K562 (cell line): ENCODE measurements at regions not wholly inside any gene's neighbourhood (a gene's known extent, or its start where the extent isn't known, plus 50 kb on each side); places are given as distances from the start of the nearest gene placed in this dataset.
A peak's percentile ranks its signal among the peaks of the same experiment; 100 is the strongest.

Source experiments
- ATAC-seq: fragments of 200-7000 bp; cut with Tn5 transposase; 3 replicates; pipeline ENCODE4 v1.9.1; 2020; ENCODE audit warnings: moderate library complexity
- BruUV-seq: library from RNA; stranded (reverse); fragments of 400-500 nt; replicated peaks from 2 replicates; lab custom pipeline; 2021; lab: Mats Ljungman, UMichigan
- CTCF ChIA-PET: fragments of 300-600 bp; formaldehyde crosslinking; extraction: SDS; loops from one replicate; lab custom pipeline; 2021; ENCODE audit warnings: low intra/inter-chr PET ratio; lab: Yijun Ruan, JAX
- POLR2A ChIA-PET: fragments of 300-600, 350-650 bp; sonication (Branson Sonifier 250); formaldehyde crosslinking; extraction: SDS; loops from one replicate; lab custom pipeline; 2021; ENCODE audit warnings: antibody characterized with exemption, inconsistent platforms; lab: Yijun Ruan, JAX
- DNase-seq, 4 experiments: peaks; one replicate each; pipeline versions ENCODE4 v3.0.0 to v3.0.0-alpha.2; 2011 to 2018; ENCODE audit warnings: low spot score in 3 of 4, mixed read lengths in 3 of 4; ENCODE audit errors: extremely low read depth in 1 of 4
- FAIRE-seq: peaks from 2 replicates; lab custom pipeline; 2011; peaks lifted over from hg19 to GRCh38; lab: Jason Lieb, UNC
- H2AFZ ChIP-seq: 2 replicates; pipeline ENCODE4 v1.6.0; 2011; ENCODE audit warnings: low read depth, low read length, control low read depth, inconsistent platforms
- H3K27ac ChIP-seq: fragments of 200-600 bp; 3 replicates; pipeline ENCODE4 v1.8.0; 2011; ENCODE audit warnings: low read depth, mild to moderate bottlenecking, control low read depth, inconsistent platforms, low read length, moderate library complexity, mixed read lengths; ENCODE audit errors: extremely low read depth
- H3K27me3 ChIP-seq, 2 experiments: fragments of 300-600 bp in 1 of 2; 2 replicates in 1 of 2; 3 replicates in 1 of 2; pipeline versions ENCODE4 v1.6.0 to v1.8.0; 2011; ENCODE audit warnings: inconsistent platforms in 2 of 2, low read length in 2 of 2, mild to moderate bottlenecking in 1 of 2, mixed read lengths in 1 of 2, moderate library complexity in 1 of 2; ENCODE audit not compliant: control insufficient read depth in 2 of 2, insufficient read depth in 2 of 2
- H3K36me3 ChIP-seq: fragments of 300-600 bp; 3 replicates; pipeline ENCODE4 v1.8.0; 2011; ENCODE audit warnings: mild to moderate bottlenecking, low read length, inconsistent platforms; ENCODE audit not compliant: control insufficient read depth, insufficient read depth
- H3K4me1 ChIP-seq, 2 experiments: fragments of 200-600 bp in 1 of 2; replicated peaks in 1 of 2; 2 replicates in 1 of 2; 3 replicates in 1 of 2; pipeline versions ENCODE4 v1.5.1 to v1.8.0; 2011; ENCODE audit warnings: inconsistent platforms in 2 of 2, low read length in 2 of 2, mild to moderate bottlenecking in 1 of 2, mixed read lengths in 1 of 2, moderate library complexity in 1 of 2; ENCODE audit not compliant: control insufficient read depth in 2 of 2, insufficient read depth in 2 of 2
- H3K4me2 ChIP-seq: 2 replicates; pipeline ENCODE4 v1.6.1; 2011; ENCODE audit warnings: low read length, control low read depth, inconsistent platforms, mixed read lengths; ENCODE audit not compliant: insufficient read depth
- H3K4me3 ChIP-seq: fragments of 200-600 bp; sonication (generic), shearing (Covaris generic); 2 replicates; pipeline ENCODE4 v1.5.1; 2016; ENCODE audit warnings: control low read depth, inconsistent platforms
- H3K79me2 ChIP-seq: fragments of 200-600 bp; 3 replicates; pipeline ENCODE4 v1.8.0; 2011; ENCODE audit warnings: low read length, inconsistent platforms; ENCODE audit not compliant: control insufficient read depth, insufficient read depth
- H3K9ac ChIP-seq, 2 experiments: 2 replicates each; pipeline versions ENCODE4 v1.6.0 to v1.6.1; 2011; ENCODE audit warnings: low read depth in 2 of 2, low read length in 2 of 2, control low read depth in 1 of 2, inconsistent platforms in 1 of 2, mild to moderate bottlenecking in 1 of 2, mixed read lengths in 1 of 2; ENCODE audit not compliant: insufficient read depth in 1 of 2
- H3K9me1 ChIP-seq: one replicate; pipeline ENCODE4 v1.6.0; 2011; ENCODE audit warnings: inconsistent platforms, mild to moderate bottlenecking, low read length, moderate library complexity; ENCODE audit not compliant: control insufficient read depth, insufficient read depth
- H3K9me3 ChIP-seq: replicated peaks from 2 replicates; pipeline ENCODE4 v1.5.1; 2011; ENCODE audit warnings: low read depth, low read length, inconsistent platforms; ENCODE audit not compliant: control insufficient read depth, insufficient read depth
- H4K20me1 ChIP-seq: replicated peaks from 2 replicates; pipeline ENCODE4 v1.6.1; 2011; ENCODE audit warnings: low read length, inconsistent platforms, mixed read lengths; ENCODE audit not compliant: control insufficient read depth, insufficient read depth
- CBX3 ChIP-seq, 2 experiments: IDR thresholded peaks; 1 replicate in 1 of 2; 2 replicates in 1 of 2; pipeline ENCODE4 v1.6.1; 2012; ENCODE audit warnings: inconsistent platforms in 2 of 2, low read length in 2 of 2, borderline replicate concordance in 1 of 2, control low read depth in 1 of 2
- CBX5 ChIP-seq: IDR thresholded peaks from 2 replicates; pipeline ENCODE4 v1.6.1; 2014; ENCODE audit warnings: low read depth, borderline replicate concordance
- KAT8 ChIP-seq: fragments of 450-650 bp; IDR thresholded peaks from 2 replicates; pipeline ENCODE4 v1.6.1; 2016; ENCODE audit warnings: low read depth, mild to moderate bottlenecking
- NFIC ChIP-seq: fragments of 450-650 bp; IDR thresholded peaks from 2 replicates; pipeline ENCODE4 v1.6.1; 2017; ENCODE audit warnings: mild to moderate bottlenecking, inconsistent platforms
- SMARCC2 ChIP-seq: fragments of 450-650 bp; IDR thresholded peaks from 2 replicates; pipeline ENCODE4 v1.6.1; 2017; ENCODE audit warnings: antibody characterized with exemption, moderate library complexity, mild to moderate bottlenecking, low read depth
- ZNF830 ChIP-seq: fragments of 250-450 bp; sonication (Bioruptor Pico); IDR thresholded peaks from 2 replicates; pipeline ENCODE4 v1.5.0; 2021; ENCODE audit warnings: mild to moderate bottlenecking
- WGBS: fragments of 100-300 bp; shearing (Covaris generic); methylation state at CpG from one replicate; pipeline ENCODE4 v1.1.6; 2016; ENCODE audit warnings: low coverage, mixed read lengths; ENCODE audit not compliant: insufficient coverage; ENCODE audit errors: missing lambda C conversion rate; 5-methylcytosine and 5-hydroxymethylcytosine counted together
- in situ Hi-C: fragments of 300-500 bp; cut with MboI; formaldehyde crosslinking; loops from 4 replicates; pipeline ENCODE4 v1.15.0; 2018; ENCODE audit warnings: inconsistent platforms, mixed read lengths
- intact Hi-C: fragments of 100-400 bp; cut with micrococcal nuclease; formaldehyde crosslinking; loops from 2 replicates; pipeline ENCODE4 v1.14.2; 2022
- TF ChIP-seq, protein P1 (sequence below): fragments of 450-650 bp; IDR thresholded peaks from 2 replicates; pipeline ENCODE4 v1.6.1; 2016; ENCODE audit warnings: low read depth

DNA sequence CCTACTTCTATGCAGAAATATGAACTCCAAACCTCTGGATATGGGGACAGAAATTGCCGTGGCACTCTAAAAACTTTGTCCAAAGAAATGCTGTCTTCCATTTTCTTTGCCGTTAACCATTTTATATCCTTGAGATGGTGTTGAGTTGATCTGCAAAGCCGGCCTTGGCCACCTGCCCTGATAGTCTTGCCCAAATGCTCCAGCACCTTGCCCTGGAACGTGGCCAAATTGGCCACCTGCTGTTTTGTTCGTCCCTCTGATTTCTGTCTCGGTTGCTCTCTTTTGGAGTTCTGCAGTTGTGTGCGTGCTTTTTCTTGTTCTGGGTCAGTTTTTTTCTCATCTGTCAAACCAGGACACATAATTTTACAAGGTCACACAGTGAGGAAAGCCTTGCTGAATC lies 239.7 kb upstream of the GMDS start:
- no peak for DNase-seq
- Histone ChIP-seq H3K27me3 (peaks cover 0 to 7% of the 10 kb centered on the region in 2 experiments; a peak in 2 of 5 replicates), H3K9me3 (no peaks in the 10 kb centered on the region; the same call in 1 of the 2 replicates), H3K4me3 (no peak overlapping the region), H3K9ac (no peak overlapping the region), H3K36me3 (no peaks in the 10 kb centered on the region), H3K4me2 (no peak overlapping the region), H3K79me2 (no peaks in the 10 kb centered on the region), H2AFZ (no peak overlapping the region), H3K4me1 (no peaks in the 10 kb centered on the region; a peak in 1 of 5 replicates), H3K27ac (no peak overlapping the region), H3K9me1 (no peaks in the 10 kb centered on the region), H4K20me1 (no peaks in the 10 kb centered on the region)
- intact Hi-C loops (no loop called here), in situ Hi-C loops (no loop called here)
- no peak for FAIRE-seq
- 1% methylated on average over 7 of the region's 7 CpGs for WGBS
- ATAC-seq = no peak
- TF ChIP-seq NFIC = peak; percentile 34
- no peak for TF ChIP-seq KAT8
- ChIA-PET CTCF (no interaction called here), POLR2A (no interaction called here)
- BruUV-seq = no TSS peak

DNA sequence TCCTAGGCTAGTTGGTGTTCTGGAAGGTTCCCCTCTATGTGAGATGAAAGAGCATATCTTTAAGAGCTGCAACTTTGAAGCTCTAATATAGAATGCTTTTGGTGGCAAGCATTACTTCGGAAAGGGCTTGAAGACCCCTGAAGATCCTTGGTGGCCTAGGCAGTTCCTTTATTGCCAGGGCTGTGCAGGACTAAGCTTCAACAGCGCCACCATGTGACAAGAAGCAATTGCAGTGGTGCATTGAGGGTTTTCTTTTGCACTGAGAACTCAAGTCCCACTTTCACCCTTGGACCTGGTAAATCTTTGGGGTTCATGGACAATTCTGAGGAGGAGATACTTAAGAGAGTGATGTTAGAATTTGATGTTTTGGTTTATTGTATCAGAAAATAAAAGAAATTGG lies 237.4 kb upstream of the GMDS start:
- in situ Hi-C loops = no loop called here
- POLR2A ChIA-PET = interaction anchor here (0.7 kb wide), 1 partner anchor 24 kb away, joined by 3 read pairs; no protein-coding TSS in a partner anchor
- Histone ChIP-seq H3K4me3 (no peak overlapping the region), H3K27me3 (peaks cover 0 to 8% of the 10 kb centered on the region in 2 experiments; a peak in 1 of 5 replicates), H3K79me2 (no peaks in the 10 kb centered on the region), H3K4me1 (no peaks in the 10 kb centered on the region; a peak in 1 of 5 replicates), H3K9ac (no peak overlapping the region), H3K4me2 (no peak overlapping the region), H3K27ac (no peak overlapping the region), H3K9me1 (no peaks in the 10 kb centered on the region), H3K36me3 (no peaks in the 10 kb centered on the region), H2AFZ (no peak overlapping the region), H3K9me3 (no peaks in the 10 kb centered on the region; the same call in 1 of the 2 replicates), H4K20me1 (no peaks in the 10 kb centered on the region)
- DNase-seq (peak in 3 of 4 experiments; percentile 20 to 24 (median 20)), FAIRE-seq (no peak), ATAC-seq (no peak)
- intact Hi-C loops = no loop called here
- 0% methylated on average over 2 of the region's 2 CpGs for WGBS
- BruUV-seq = no TSS peak
- CTCF ChIA-PET = no interaction called here
- TF ChIP-seq, protein P1, sequence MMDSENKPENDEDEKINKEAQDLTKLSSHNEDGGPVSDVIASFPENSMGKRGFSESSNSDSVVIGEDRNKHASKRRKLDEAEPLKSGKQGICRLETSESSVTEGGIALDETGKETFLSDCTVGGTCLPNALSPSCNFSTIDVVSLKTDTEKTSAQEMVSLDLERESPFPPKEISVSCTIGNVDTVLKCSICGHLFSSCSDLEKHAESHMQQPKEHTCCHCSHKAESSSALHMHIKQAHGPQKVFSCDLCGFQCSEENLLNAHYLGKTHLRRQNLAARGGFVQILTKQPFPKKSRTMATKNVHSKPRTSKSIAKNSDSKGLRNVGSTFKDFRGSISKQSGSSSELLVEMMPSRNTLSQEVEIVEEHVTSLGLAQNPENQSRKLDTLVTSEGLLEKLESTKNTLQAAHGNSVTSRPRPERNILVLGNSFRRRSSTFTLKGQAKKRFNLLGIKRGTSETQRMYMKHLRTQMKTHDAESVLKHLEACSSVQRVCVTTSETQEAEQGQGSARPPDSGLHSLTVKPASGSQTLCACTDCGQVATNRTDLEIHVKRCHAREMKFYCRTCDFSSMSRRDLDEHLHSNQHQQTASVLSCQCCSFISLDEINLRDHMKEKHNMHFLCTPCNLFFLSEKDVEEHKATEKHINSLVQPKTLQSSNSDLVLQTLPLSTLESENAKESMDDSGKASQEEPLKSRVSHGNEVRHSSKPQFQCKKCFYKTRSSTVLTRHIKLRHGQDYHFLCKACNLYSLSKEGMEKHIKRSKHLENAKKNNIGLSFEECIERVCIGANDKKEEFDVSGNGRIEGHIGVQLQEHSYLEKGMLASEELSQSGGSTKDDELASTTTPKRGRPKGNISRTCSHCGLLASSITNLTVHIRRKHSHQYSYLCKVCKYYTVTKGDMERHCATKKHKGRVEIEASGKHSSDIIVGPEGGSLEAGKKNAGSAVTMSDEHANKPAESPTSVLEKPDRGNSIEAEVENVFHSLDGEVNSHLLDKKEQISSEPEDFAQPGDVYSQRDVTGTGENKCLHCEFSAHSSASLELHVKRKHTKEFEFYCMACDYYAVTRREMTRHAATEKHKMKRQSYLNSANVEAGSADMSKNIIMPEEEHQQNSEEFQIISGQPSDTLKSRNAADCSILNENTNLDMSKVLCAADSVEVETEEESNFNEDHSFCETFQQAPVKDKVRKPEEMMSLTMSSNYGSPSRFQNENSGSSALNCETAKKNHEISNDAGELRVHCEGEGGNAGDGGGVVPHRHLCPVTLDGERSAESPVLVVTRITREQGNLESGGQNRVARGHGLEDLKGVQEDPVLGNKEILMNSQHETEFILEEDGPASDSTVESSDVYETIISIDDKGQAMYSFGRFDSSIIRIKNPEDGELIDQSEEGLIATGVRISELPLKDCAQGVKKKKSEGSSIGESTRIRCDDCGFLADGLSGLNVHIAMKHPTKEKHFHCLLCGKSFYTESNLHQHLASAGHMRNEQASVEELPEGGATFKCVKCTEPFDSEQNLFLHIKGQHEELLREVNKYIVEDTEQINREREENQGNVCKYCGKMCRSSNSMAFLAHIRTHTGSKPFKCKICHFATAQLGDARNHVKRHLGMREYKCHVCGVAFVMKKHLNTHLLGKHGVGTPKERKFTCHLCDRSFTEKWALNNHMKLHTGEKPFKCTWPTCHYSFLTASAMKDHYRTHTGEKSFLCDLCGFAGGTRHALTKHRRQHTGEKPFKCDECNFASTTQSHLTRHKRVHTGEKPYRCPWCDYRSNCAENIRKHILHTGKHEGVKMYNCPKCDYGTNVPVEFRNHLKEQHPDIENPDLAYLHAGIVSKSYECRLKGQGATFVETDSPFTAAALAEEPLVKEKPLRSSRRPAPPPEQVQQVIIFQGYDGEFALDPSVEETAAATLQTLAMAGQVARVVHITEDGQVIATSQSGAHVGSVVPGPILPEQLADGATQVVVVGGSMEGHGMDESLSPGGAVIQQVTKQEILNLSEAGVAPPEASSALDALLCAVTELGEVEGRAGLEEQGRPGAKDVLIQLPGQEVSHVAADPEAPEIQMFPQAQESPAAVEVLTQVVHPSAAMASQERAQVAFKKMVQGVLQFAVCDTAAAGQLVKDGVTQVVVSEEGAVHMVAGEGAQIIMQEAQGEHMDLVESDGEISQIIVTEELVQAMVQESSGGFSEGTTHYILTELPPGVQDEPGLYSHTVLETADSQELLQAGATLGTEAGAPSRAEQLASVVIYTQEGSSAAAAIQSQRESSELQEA = no peak
- TF ChIP-seq SMARCC2 = no peak
- TF ChIP-seq ZNF830 (CRISPR knock-in tag) = no peak
- TF ChIP-seq CBX3 (IDR thresholded peaks at IDR 0.05; ENCODE audit: borderline replicate concordance in 1 of 2, low read length in 2 of 2) = peak in 1 of 2 experiments; percentile 80; a peak in 2 of 3 replicates
- TF ChIP-seq CBX5 = peak; percentile 71
